HCT116 (cell line): ENCODE measurements at regions not wholly inside any gene's neighbourhood (a gene's known extent, or its start where the extent isn't known, plus 50 kb on each side); places are given as distances from the start of the nearest gene placed in this dataset.

ENCODE experiments used
- ATAC-seq: fragments of 200-7000 bp; cut with Tn5 transposase; 2 replicates; pipeline ENCODE4 v1.9.1; 2020; ENCODE audit warnings: mild to moderate bottlenecking, moderate library complexity
- BruUV-seq: library from RNA; stranded (reverse); fragments of 400-500 nt; replicated peaks from 2 replicates; lab custom pipeline; 2021; lab: Mats Ljungman, UMichigan
- CTCF ChIA-PET: fragments of 300-600 bp; sonication (Branson Sonifier 250); formaldehyde crosslinking; loops from one replicate; lab custom pipeline; 2021; ENCODE audit warnings: antibody characterized with exemption; lab: Charles Lee
- POLR2A ChIA-PET: fragments of 300-600, 350-600 bp; sonication (Branson Sonifier 250); formaldehyde crosslinking; loops from one replicate; lab custom pipeline; 2021; ENCODE audit warnings: antibody characterized with exemption; lab: Charles Lee
- RAD21 ChIA-PET, 2 experiments: fragments of 300-600 bp; sonication (Branson Sonifier 250); formaldehyde crosslinking; loops; one replicate each; lab custom pipeline; 2023; ENCODE audit warnings: low total read pairs in 2 of 2; ENCODE audit not compliant: uncharacterized antibody in 2 of 2, unreplicated experiment in 2 of 2, low non-redundant PET in 1 of 2; lab: Charles Lee
- DNase-seq: peaks from one replicate; pipeline ENCODE4 v3.0.0-alpha.2; 2010; ENCODE audit warnings: low read depth, low spot score
- H2AFZ ChIP-seq: fragments of 200-600 bp; shearing (Covaris generic), sonication (generic); 2 replicates; pipeline ENCODE4 v1.6.1; 2017; ENCODE audit warnings: low read depth, mixed run types, mixed read lengths, antibody characterized with exemption, low read length; ENCODE audit not compliant: poor library complexity, severe bottlenecking
- H3K27ac ChIP-seq: 2 replicates; pipeline ENCODE4 v1.5.1; 2012; ENCODE audit warnings: low read depth, low read length
- H3K27me3 ChIP-seq: fragments of 200-600 bp; sonication (generic); 2 replicates; pipeline ENCODE4 v1.6.1; 2016; ENCODE audit warnings: mixed run types, low read length, mixed read lengths; ENCODE audit not compliant: insufficient read depth
- H3K36me3 ChIP-seq, 2 experiments: fragments of 200-500 bp in 1 of 2; fragments of 200-600 bp in 1 of 2; sonication (Bioruptor generic) in 1 of 2; sonication (generic) in 1 of 2; 2 replicates each; pipeline versions ENCODE4 v1.5.1 to v1.6.1; 2014 to 2016; ENCODE audit warnings: low read length in 2 of 2, inconsistent platforms in 1 of 2, mixed read lengths in 1 of 2, mixed run types in 1 of 2; ENCODE audit not compliant: insufficient read depth in 2 of 2, control insufficient read depth in 1 of 2
- H3K4me1 ChIP-seq, 2 experiments: fragments of 200-600 bp in 1 of 2; sonication (generic) in 1 of 2; 2 replicates each; pipeline versions ENCODE4 v1.5.1 to v1.6.1; 2012 to 2017; ENCODE audit warnings: low read length in 2 of 2, inconsistent platforms in 1 of 2, mild to moderate bottlenecking in 1 of 2, mixed read lengths in 1 of 2, mixed run types in 1 of 2, moderate library complexity in 1 of 2; ENCODE audit not compliant: insufficient read depth in 2 of 2, control insufficient read depth in 1 of 2
- H3K4me2 ChIP-seq: fragments of 200-600 bp; sonication (generic); 2 replicates; pipeline ENCODE4 v1.6.1; 2017; ENCODE audit warnings: mixed run types, low read length, mixed read lengths
- H3K4me3 ChIP-seq, 2 experiments: fragments of 200-600 bp in 1 of 2; sonication (generic) in 1 of 2; replicated peaks in 1 of 2; 2 replicates each; pipeline ENCODE4 v1.5.1; 2011 to 2016; ENCODE audit warnings: low read length in 2 of 2, control low read depth in 1 of 2, low read depth in 1 of 2, mild to moderate bottlenecking in 1 of 2, mixed read lengths in 1 of 2, mixed run types in 1 of 2
- H3K79me2 ChIP-seq: fragments of 200-600 bp; sonication (generic); 2 replicates; pipeline ENCODE4 v1.6.1; 2017; ENCODE audit warnings: mild to moderate bottlenecking, mixed run types, low read length, moderate library complexity, mixed read lengths; ENCODE audit not compliant: insufficient read depth
- H3K9ac ChIP-seq: fragments of 200-600 bp; sonication (generic); 2 replicates; pipeline ENCODE4 v1.6.1; 2016; ENCODE audit warnings: low read length, mixed read lengths
- H3K9me2 ChIP-seq: fragments of 200-600 bp; sonication (generic), shearing (Covaris generic); 2 replicates; pipeline ENCODE4 v1.6.1; 2017; ENCODE audit warnings: mixed run types, mild to moderate bottlenecking, moderate library complexity; ENCODE audit not compliant: insufficient read depth
- H3K9me3 ChIP-seq, 2 experiments: fragments of 200-500 bp in 1 of 2; fragments of 200-600 bp in 1 of 2; sonication (Bioruptor generic) in 1 of 2; sonication (generic) in 1 of 2; 2 replicates each; pipeline ENCODE4 v1.6.1; 2014 to 2017; ENCODE audit warnings: low read length in 2 of 2, mixed read lengths in 2 of 2, inconsistent platforms in 1 of 2, low read depth in 1 of 2, mild to moderate bottlenecking in 1 of 2, mixed run types in 1 of 2, moderate library complexity in 1 of 2; ENCODE audit not compliant: control insufficient read depth in 1 of 2, insufficient read depth in 1 of 2
- H4K20me1 ChIP-seq: fragments of 200-600 bp; sonication (generic), shearing (Covaris generic); 2 replicates; pipeline ENCODE4 v1.6.1; 2017; ENCODE audit warnings: mixed run types, mild to moderate bottlenecking, moderate library complexity; ENCODE audit not compliant: insufficient read depth
- CBX3 ChIP-seq: IDR thresholded peaks from 2 replicates; pipeline ENCODE4 v1.6.1; 2012; ENCODE audit warnings: low read depth
- CEBPB ChIP-seq: IDR thresholded peaks from 2 replicates; pipeline ENCODE4 v1.6.1; 2012; ENCODE audit warnings: low read depth
- EGR1 ChIP-seq: IDR thresholded peaks from 2 replicates; pipeline ENCODE4 v1.6.1; 2012; ENCODE audit warnings: low read depth
- ELF1 ChIP-seq: IDR thresholded peaks from 2 replicates; pipeline ENCODE4 v1.6.1; 2012; ENCODE audit warnings: low read depth, borderline replicate concordance
- EZH2phosphoT487 ChIP-seq: fragments of 200-600 bp; IDR thresholded peaks from 2 replicates; pipeline ENCODE4 v1.6.1; 2018; ENCODE audit warnings: antibody characterized with exemption, borderline replicate concordance
- FOSL1 ChIP-seq: IDR thresholded peaks from 2 replicates; pipeline ENCODE4 v1.6.1; 2012; ENCODE audit warnings: low read depth
- POLR2AphosphoS5 ChIP-seq: IDR thresholded peaks from 2 replicates; pipeline ENCODE4 v1.6.1; 2011; ENCODE audit warnings: mild to moderate bottlenecking, low read depth, low read length, moderate library complexity
- SP1 ChIP-seq: IDR thresholded peaks from 2 replicates; pipeline ENCODE4 v1.6.1; 2012; ENCODE audit warnings: low read depth
- SRF ChIP-seq: IDR thresholded peaks from 2 replicates; pipeline ENCODE4 v1.6.1; 2012; ENCODE audit warnings: low read depth
- ZFX ChIP-seq: fragments of 450-650 bp; IDR thresholded peaks from 2 replicates; pipeline ENCODE4 v1.6.1; 2017
- ZNF274 ChIP-seq: fragments of 200-500 bp; sonication (Bioruptor generic); IDR thresholded peaks from 2 replicates; pipeline ENCODE4 v1.6.1; 2014; ENCODE audit warnings: mild to moderate bottlenecking, low read depth, low read length, inconsistent platforms
- intact Hi-C: fragments of 100-400 bp; cut with micrococcal nuclease; formaldehyde crosslinking; loops from 2 replicates; pipeline ENCODE4 v1.10.0; 2022
- TF ChIP-seq, protein P1 (sequence below): IDR thresholded peaks from 2 replicates; pipeline ENCODE4 v1.6.1; 2012
- TF ChIP-seq, protein P2 (sequence below): IDR thresholded peaks from 2 replicates; pipeline ENCODE4 v1.6.1; 2011; ENCODE audit warnings: mild to moderate bottlenecking, low read length, moderate library complexity; ENCODE audit not compliant: insufficient replicate concordance; ENCODE audit errors: extremely low read depth

DNA sequence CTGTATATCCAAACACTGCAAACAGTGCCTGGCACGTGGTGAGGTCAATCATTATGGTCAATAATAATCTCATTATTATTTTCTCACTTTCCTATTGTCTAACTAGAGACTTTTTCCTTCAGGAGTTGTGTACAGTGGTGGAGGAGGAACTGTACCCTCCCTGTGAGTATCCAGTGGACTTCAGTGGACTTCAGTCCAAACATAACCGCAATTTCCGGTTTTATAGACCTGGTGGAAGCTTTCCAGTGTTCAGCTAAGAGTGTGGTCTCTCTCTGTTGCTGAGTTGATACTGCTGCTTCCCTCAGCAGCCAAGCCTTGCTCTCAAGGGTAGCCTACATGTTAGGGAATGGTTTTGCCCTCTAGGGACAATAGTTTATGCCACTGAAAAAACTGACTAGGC lies 447.1 kb downstream of the TMEM182 start:
- ATAC-seq (no peak), DNase-seq (no peak)
- no peaks in the 10 kb centered on the region for H3K79me2 ChIP-seq
- no peak overlapping the region for H3K4me3 ChIP-seq
- peaks cover 0 to 6% of the 10 kb centered on the region in 2 experiments; a peak in 2 of 4 replicates for H3K9me3 ChIP-seq
- no peak overlapping the region for H3K27ac ChIP-seq
- no peak overlapping the region for H3K4me2 ChIP-seq
- H3K9me2 ChIP-seq: no peaks in the 10 kb centered on the region
- H4K20me1 ChIP-seq: no peaks in the 10 kb centered on the region
- POLR2A ChIA-PET: no interaction called here
- no peaks in the 10 kb centered on the region for H3K4me1 ChIP-seq
- H2AFZ ChIP-seq: no peak overlapping the region
- no peak for TF ChIP-seq SRF
- no peak for TF ChIP-seq CEBPB
- TF ChIP-seq POLR2AphosphoS5: no peak
- no peak for TF ChIP-seq SP1
- TF ChIP-seq EZH2phosphoT487: no peak
- no peak for TF ChIP-seq ELF1
- no peak for TF ChIP-seq FOSL1
- no peak for TF ChIP-seq EGR1
- TF ChIP-seq ZNF274: no peak
- no peak for TF ChIP-seq ZFX
- TF ChIP-seq, protein P1, sequence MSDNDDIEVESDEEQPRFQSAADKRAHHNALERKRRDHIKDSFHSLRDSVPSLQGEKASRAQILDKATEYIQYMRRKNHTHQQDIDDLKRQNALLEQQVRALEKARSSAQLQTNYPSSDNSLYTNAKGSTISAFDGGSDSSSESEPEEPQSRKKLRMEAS: no peak
- TF ChIP-seq, protein P2, sequence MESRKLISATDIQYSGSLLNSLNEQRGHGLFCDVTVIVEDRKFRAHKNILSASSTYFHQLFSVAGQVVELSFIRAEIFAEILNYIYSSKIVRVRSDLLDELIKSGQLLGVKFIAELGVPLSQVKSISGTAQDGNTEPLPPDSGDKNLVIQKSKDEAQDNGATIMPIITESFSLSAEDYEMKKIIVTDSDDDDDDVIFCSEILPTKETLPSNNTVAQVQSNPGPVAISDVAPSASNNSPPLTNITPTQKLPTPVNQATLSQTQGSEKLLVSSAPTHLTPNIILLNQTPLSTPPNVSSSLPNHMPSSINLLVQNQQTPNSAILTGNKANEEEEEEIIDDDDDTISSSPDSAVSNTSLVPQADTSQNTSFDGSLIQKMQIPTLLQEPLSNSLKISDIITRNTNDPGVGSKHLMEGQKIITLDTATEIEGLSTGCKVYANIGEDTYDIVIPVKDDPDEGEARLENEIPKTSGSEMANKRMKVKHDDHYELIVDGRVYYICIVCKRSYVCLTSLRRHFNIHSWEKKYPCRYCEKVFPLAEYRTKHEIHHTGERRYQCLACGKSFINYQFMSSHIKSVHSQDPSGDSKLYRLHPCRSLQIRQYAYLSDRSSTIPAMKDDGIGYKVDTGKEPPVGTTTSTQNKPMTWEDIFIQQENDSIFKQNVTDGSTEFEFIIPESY: no peak
- no peak for TF ChIP-seq CBX3
- no peaks in the 10 kb centered on the region for H3K27me3 ChIP-seq
- RAD21 ChIA-PET: no interaction called here
- H3K9ac ChIP-seq: no peak overlapping the region
- no peaks in the 10 kb centered on the region for H3K36me3 ChIP-seq
- BruUV-seq: no TSS peak
- CTCF ChIA-PET: no interaction called here
- intact Hi-C loops: no loop called here
